ENCODE measurements at regions not wholly inside any gene's neighbourhood (a gene's known extent, or its start where the extent isn't known, plus 50 kb on each side); places are given as distances from the start of the nearest gene placed in this dataset.
A peak's percentile ranks its signal among the peaks of the same experiment; 100 is the strongest.

- DNase-seq = no peak
Measured at GRCh38 chr18:8458546-8459215, 150.6 kb upstream of the RAB12 start.

- DNase-seq = no peak
Measured at GRCh38 chr18:8460748-8461147, 148.5 kb upstream of the RAB12 start.

GRCh38 chr18:8461544-8461943 lies 147.7 kb upstream of the RAB12 start:
- no peak for DNase-seq

GRCh38 chr18:8462651-8463185 lies 146.5 kb upstream of the RAB12 start:
- no peak for DNase-seq

GRCh38 chr18:8463791-8464190 lies 145.4 kb upstream of the RAB12 start:
- DNase-seq = no peak

- no peak for DNase-seq
Measured at GRCh38 chr18:8468191-8468590, 141.0 kb upstream of the RAB12 start.

- no peak for DNase-seq
Measured at GRCh38 chr18:8468921-8469335, 140.3 kb upstream of the RAB12 start.

GRCh38 chr18:8469544-8470130 lies 139.6 kb upstream of the RAB12 start:
- DNase-seq = no peak

- no peak for DNase-seq
Measured at GRCh38 chr18:8471372-8471771, 137.9 kb upstream of the RAB12 start.

GRCh38 chr18:8474661-8475060 lies 134.6 kb upstream of the RAB12 start:
- DNase-seq = no peak

- no peak for DNase-seq
Measured at GRCh38 chr18:8477615-8478014, 131.6 kb upstream of the RAB12 start.

- DNase-seq = peak in 4 of 6 experiments; percentile 6 to 28 (median 21)
Measured at GRCh38 chr18:8478166-8478967, 130.9 kb upstream of the RAB12 start.

- no peak for DNase-seq
Measured at GRCh38 chr18:8478968-8479370, 130.3 kb upstream of the RAB12 start.

GRCh38 chr18:8479789-8480188 lies 129.4 kb upstream of the RAB12 start:
- DNase-seq = no peak

- no peak for DNase-seq
Measured at GRCh38 chr18:8480506-8481328, 128.5 kb upstream of the RAB12 start.

- no peak for DNase-seq
Measured at GRCh38 chr18:8484951-8485350, 124.3 kb upstream of the RAB12 start.

GRCh38 chr18:8489761-8490160 lies 119.5 kb upstream of the RAB12 start:
- DNase-seq = no peak

- DNase-seq = no peak
Measured at GRCh38 chr18:8491516-8491915, 117.7 kb upstream of the RAB12 start.

- no peak for DNase-seq
Measured at GRCh38 chr18:8493141-8493540, 116.1 kb upstream of the RAB12 start.

- no peak for DNase-seq
Measured at GRCh38 chr18:8496186-8496585, 113.1 kb upstream of the RAB12 start.

GRCh38 chr18:8498905-8499304 lies 110.3 kb upstream of the RAB12 start:
- no peak for DNase-seq

- no peak for DNase-seq
Measured at GRCh38 chr18:8499810-8500675, 109.2 kb upstream of the RAB12 start.

All from stimulated activated naive CD4-positive, alpha-beta T cell (primary cell).